ENCODE measurements at regions not wholly inside any gene's neighbourhood (a gene's known extent, or its start where the extent isn't known, plus 50 kb on each side); places are given as distances from the start of the nearest gene placed in this dataset.

GRCh38 chr11:81913793-81914192 lies 819.9 kb downstream of the FAM181B start:
- no peak for DNase-seq (ENCODE audit: extremely low read depth, low read depth)
- TF ChIP-seq CTCF (IDR thresholded peaks at IDR 0.05; ENCODE audit: low read depth, low read length, missing control alignments) = no peak
- no peak overlapping the region for H3K4me3 ChIP-seq (replicated peaks; ENCODE audit: low read depth, low read length)

- no peak for DNase-seq (ENCODE audit: extremely low read depth, low read depth)
- TF ChIP-seq CTCF (IDR thresholded peaks at IDR 0.05; ENCODE audit: low read depth, low read length, missing control alignments) = no peak
- no peak overlapping the region for H3K4me3 ChIP-seq (replicated peaks; ENCODE audit: low read depth, low read length)
These were observed 825.7 kb downstream of the FAM181B start for GRCh38 chr11:81907996-81908395.

- H3K4me3 ChIP-seq (replicated peaks; ENCODE audit: low read depth, low read length) = no peak overlapping the region
- no peak for DNase-seq (ENCODE audit: extremely low read depth, low read depth)
- no peak for TF ChIP-seq CTCF (IDR thresholded peaks at IDR 0.05; ENCODE audit: low read depth, low read length, missing control alignments)
These were observed 834.5 kb downstream of the FAM181B start for GRCh38 chr11:81899156-81899555.

- no peak for TF ChIP-seq CTCF (IDR thresholded peaks at IDR 0.05; ENCODE audit: low read depth, low read length, missing control alignments)
- no peak overlapping the region for H3K4me3 ChIP-seq (replicated peaks; ENCODE audit: low read depth, low read length)
- DNase-seq (ENCODE audit: extremely low read depth, low read depth) = no peak
These were observed 836.0 kb downstream of the FAM181B start for GRCh38 chr11:81897639-81898038.

GRCh38 chr11:81895258-81895657 lies 838.4 kb downstream of the FAM181B start:
- no peak overlapping the region for H3K4me3 ChIP-seq (replicated peaks; ENCODE audit: low read depth, low read length)
- TF ChIP-seq CTCF (IDR thresholded peaks at IDR 0.05; ENCODE audit: low read depth, low read length, missing control alignments) = no peak
- no peak for DNase-seq (ENCODE audit: extremely low read depth, low read depth)

- DNase-seq (ENCODE audit: extremely low read depth, low read depth) = no peak
- H3K4me3 ChIP-seq (replicated peaks; ENCODE audit: low read depth, low read length) = no peak overlapping the region
- no peak for TF ChIP-seq CTCF (IDR thresholded peaks at IDR 0.05; ENCODE audit: low read depth, low read length, missing control alignments)
These were observed 840.7 kb downstream of the FAM181B start for GRCh38 chr11:81892770-81893635.

Data from HFF-Myc (cell line).